Testis (tissue), 2 donors: ENCODE measurements at regions not wholly inside any gene's neighbourhood (a gene's known extent, or its start where the extent isn't known, plus 50 kb on each side); places are given as distances from the start of the nearest gene placed in this dataset.

Source experiments
- DNase-seq: peaks from one replicate; pipeline ENCODE4 v3.0.0-alpha.2; 2019
- H3K27ac ChIP-seq, 2 donors: fragments of 200-600 bp; sonication (generic); one replicate each; pipeline ENCODE4 v1.5.1; 2019
- H3K27me3 ChIP-seq: fragments of 200-600 bp; sonication (generic); one replicate; pipeline ENCODE4 v1.5.1; 2019
- H3K36me3 ChIP-seq: fragments of 200-600 bp; sonication (generic); one replicate; pipeline ENCODE4 v1.5.1; 2017; ENCODE audit warnings: low read depth; ENCODE audit errors: missing control alignments
- H3K4me1 ChIP-seq: fragments of 200-600 bp; sonication (generic); one replicate; pipeline ENCODE4 v1.5.1; 2019
- H3K4me3 ChIP-seq, 2 donors: fragments of 200-600 bp; sonication (generic); one replicate each; pipeline ENCODE4 v1.5.1; 2017 to 2019
- H3K9me3 ChIP-seq: fragments of 200-600 bp; sonication (generic); one replicate; pipeline ENCODE4 v1.5.1; 2017
- POLR2A ChIP-seq: fragments of 450-650 bp; IDR thresholded peaks from one replicate; pipeline ENCODE4 v1.6.1; 2017; ENCODE audit warnings: antibody characterized with exemption, mild to moderate bottlenecking, moderate library complexity
- WGBS, 2 donors: methylation state at CpG; one replicate each; pipeline ENCODE4 v1.1.5; 2018; 5-methylcytosine and 5-hydroxymethylcytosine counted together
- intact Hi-C: fragments of 100-400 bp; cut with DNase I; formaldehyde crosslinking; loops from one replicate; pipeline ENCODE4 v1.15.1; 2023; ENCODE audit warnings: low total_unique reads
- TF ChIP-seq, protein P1 (sequence below), 3 experiments: fragments of 450-650 bp in 2 of 3; fragments of 200-600 bp in 1 of 3; sonication (generic) in 1 of 3; IDR thresholded peaks; one replicate each; pipeline ENCODE4 v1.5.1; 2016 to 2019; ENCODE audit warnings: antibody characterized with exemption in 3 of 3, mild to moderate bottlenecking in 2 of 3, moderate library complexity in 1 of 3

- Histone ChIP-seq H3K4me1 (no peaks in the 10 kb centered on the region), H3K27ac (no peak overlapping the region), H3K4me3 (no peak overlapping the region), H3K9me3 (no peaks in the 10 kb centered on the region), H3K27me3 (no peaks in the 10 kb centered on the region), H3K36me3 (no peaks in the 10 kb centered on the region)
- TF ChIP-seq, protein P1, sequence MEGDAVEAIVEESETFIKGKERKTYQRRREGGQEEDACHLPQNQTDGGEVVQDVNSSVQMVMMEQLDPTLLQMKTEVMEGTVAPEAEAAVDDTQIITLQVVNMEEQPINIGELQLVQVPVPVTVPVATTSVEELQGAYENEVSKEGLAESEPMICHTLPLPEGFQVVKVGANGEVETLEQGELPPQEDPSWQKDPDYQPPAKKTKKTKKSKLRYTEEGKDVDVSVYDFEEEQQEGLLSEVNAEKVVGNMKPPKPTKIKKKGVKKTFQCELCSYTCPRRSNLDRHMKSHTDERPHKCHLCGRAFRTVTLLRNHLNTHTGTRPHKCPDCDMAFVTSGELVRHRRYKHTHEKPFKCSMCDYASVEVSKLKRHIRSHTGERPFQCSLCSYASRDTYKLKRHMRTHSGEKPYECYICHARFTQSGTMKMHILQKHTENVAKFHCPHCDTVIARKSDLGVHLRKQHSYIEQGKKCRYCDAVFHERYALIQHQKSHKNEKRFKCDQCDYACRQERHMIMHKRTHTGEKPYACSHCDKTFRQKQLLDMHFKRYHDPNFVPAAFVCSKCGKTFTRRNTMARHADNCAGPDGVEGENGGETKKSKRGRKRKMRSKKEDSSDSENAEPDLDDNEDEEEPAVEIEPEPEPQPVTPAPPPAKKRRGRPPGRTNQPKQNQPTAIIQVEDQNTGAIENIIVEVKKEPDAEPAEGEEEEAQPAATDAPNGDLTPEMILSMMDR (IDR thresholded peaks at IDR 0.05): no peak
- TF ChIP-seq POLR2A: no peak
- WGBS, 2 donors: 77 to 79% methylated on average over 11 to 12 of the region's 12 CpGs
- DNase-seq: no peak
- intact Hi-C loops: no loop called here
Observed at GRCh38 chr9:129392093-129392541, 214.1 kb upstream of the IER5L start.

- TF ChIP-seq, protein P1 (IDR thresholded peaks at IDR 0.05): no peak
- no peak for TF ChIP-seq POLR2A
- Histone ChIP-seq H3K4me1 (no peaks in the 10 kb centered on the region), H3K27ac (no peak overlapping the region)
Observed at GRCh38 chr9:129391221-129391661, 213.2 kb upstream of the IER5L start.

DNA sequence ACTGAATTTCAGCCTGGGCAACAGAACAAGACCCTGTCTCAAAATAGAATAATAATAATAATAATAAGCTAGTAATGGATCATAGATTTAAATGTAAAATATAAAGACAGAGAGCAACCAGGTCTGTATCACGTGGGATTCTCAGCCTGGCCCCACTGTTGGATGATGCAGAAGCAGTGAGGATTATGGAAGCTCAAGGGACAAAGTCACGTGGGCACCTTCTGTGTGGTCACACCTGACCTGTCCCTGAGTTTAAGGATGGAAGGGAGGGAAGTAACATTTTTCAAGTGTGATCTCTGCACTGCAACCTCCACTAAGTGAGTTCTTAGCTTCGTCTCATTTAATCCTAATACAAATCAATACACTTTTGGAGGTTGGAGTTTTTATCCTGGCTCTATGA is 212.5 kb upstream of the IER5L start:
- no peak for DNase-seq
- no peaks in the 10 kb centered on the region for H3K27me3 ChIP-seq
- H3K36me3 ChIP-seq: no peaks in the 10 kb centered on the region
- no peaks in the 10 kb centered on the region for H3K4me1 ChIP-seq
- no peaks in the 10 kb centered on the region for H3K9me3 ChIP-seq
- H3K4me3 ChIP-seq: no peak overlapping the region
- intact Hi-C loops: no loop called here
- 90 to 94% methylated on average over 3 of the region's 3 CpGs for WGBS, 2 donors
- TF ChIP-seq POLR2A: no peak
- TF ChIP-seq, protein P1 (IDR thresholded peaks at IDR 0.05): no peak
- no peak overlapping the region for H3K27ac ChIP-seq

More at GRCh38 chr9:129391221-129391661, 213.2 kb upstream of the IER5L start:
- no peaks in the 10 kb centered on the region for H3K36me3 ChIP-seq
- intact Hi-C loops: no loop called here
- 65 to 74% methylated on average over 12 of the region's 12 CpGs for WGBS, 2 donors
- peak; percentile 39 for DNase-seq
- no peaks in the 10 kb centered on the region for H3K27me3 ChIP-seq
- H3K9me3 ChIP-seq: no peaks in the 10 kb centered on the region
- H3K4me3 ChIP-seq: no peak overlapping the region

- 43 to 55% methylated on average over 3 of the region's 3 CpGs for WGBS, 2 donors
- Histone ChIP-seq H3K27me3 (no peaks in the 10 kb centered on the region), H3K4me3 (no peak overlapping the region), H3K36me3 (no peaks in the 10 kb centered on the region), H3K4me1 (peaks cover 5% of the 10 kb centered on the region), H3K27ac (no peak overlapping the region), H3K9me3 (no peaks in the 10 kb centered on the region)
- intact Hi-C loops: no loop called here
- TF ChIP-seq, protein P1 (IDR thresholded peaks at IDR 0.05): no peak
- no peak for TF ChIP-seq POLR2A
- DNase-seq: no peak
Observed at GRCh38 chr9:129387822-129388221, 209.8 kb upstream of the IER5L start.

DNA sequence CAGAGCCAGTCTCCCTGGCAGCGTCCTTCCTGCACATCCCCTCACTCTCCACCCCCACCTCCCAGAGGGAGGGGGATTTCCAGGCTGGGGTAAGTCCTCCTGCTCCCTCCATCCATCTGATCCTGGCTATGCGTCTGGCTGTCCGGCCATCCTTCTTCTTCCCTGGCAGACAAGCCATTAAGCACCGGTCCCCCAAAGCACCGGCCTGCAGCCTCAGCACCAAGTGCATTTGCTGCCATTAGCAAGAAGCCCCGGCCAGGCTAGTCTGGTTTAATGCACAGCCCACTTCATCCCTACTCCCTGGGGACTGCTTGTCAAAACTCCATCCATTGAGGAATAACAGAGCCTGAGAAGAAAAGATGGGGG is 208.7 kb upstream of the IER5L start:
- Histone ChIP-seq H3K4me3 (no peak overlapping the region), H3K36me3 (no peaks in the 10 kb centered on the region), H3K27ac (no peak overlapping the region), H3K27me3 (no peaks in the 10 kb centered on the region), H3K9me3 (no peaks in the 10 kb centered on the region), H3K4me1 (peaks cover 13% of the 10 kb centered on the region)
- intact Hi-C loops: no loop called here
- no peak for DNase-seq
- TF ChIP-seq POLR2A: no peak
- TF ChIP-seq, protein P1 (IDR thresholded peaks at IDR 0.05): no peak
- 88 to 89% methylated on average over 6 of the region's 6 CpGs for WGBS, 2 donors
